Stimulated activated CD8-positive, alpha-beta memory T cell treated with anti-CD3 and anti-CD28 coated beads, Interleukin-4, amount 100 ng/mL, for 48 hours (primary cell): ENCODE measurements at regions not wholly inside any gene's neighbourhood (a gene's known extent, or its start where the extent isn't known, plus 50 kb on each side); places are given as distances from the start of the nearest gene placed in this dataset.
A peak's percentile ranks its signal among the peaks of the same experiment; 100 is the strongest.

Experiments
- DNase-seq: peaks from one replicate; pipeline ENCODE4 v3.0.0-alpha.2; 2020

DNA sequence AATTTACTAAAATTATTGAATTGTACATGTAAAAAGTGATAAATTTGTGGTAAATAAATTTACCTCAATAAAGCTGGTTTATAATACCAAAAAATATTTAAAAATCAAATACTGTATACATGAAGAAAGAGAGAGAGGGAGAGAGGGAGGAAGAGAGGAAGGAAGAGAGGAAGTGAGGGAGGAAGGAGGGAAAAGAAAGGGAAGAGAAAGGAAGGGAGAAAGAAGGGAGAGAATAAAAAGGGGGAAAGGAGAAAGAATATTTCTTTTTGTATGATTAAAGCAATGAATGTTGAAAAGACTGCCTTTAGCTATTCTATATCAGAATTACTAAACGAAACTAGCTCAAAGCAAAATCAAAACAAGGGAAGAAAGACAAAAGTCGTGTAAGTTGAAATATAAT lies 150.0 kb downstream of the LRIG2 start:
- no peak for DNase-seq

DNA sequence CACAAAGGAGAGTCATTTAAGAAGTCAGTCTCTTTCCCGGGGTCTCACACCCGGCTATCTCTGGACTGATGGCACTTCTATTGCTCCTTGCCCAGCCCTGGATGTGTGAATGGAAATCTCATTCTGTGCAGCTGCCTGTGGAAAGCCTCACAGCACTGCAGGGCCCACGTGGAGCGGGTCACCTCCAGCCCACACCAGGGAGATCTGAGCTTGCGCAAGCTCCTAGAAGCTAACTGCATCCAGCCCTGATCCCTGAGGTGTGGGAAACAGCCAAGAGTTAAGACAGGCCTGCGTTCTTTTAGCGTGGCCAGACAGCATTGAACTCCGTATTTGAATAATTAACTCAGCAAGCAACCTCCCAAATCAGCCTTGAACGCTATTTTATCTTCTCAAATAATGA lies 150.5 kb downstream of the LRIG2 start:
- no peak for DNase-seq

DNA sequence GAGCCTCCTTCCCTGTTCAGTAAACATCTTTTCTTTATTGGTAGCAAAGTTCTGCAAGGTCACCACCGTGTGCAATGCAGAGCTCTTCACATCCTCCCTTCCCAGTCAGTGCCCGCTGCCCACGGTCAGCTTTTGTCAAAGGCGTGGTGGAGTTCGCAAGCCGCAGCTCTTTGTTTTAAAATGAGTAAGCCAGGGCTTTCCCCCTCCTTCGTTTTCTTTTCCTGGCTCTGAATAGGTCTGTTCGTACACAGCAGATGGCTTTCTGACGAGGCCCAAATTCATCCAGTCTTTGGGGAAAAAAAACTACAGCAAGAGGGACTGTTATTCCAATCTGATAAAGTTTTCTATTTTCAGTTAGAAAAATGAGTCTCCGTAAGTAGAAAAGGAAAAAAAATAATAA lies 153.2 kb downstream of the LRIG2 start:
- DNase-seq: peak; percentile 30

DNA sequence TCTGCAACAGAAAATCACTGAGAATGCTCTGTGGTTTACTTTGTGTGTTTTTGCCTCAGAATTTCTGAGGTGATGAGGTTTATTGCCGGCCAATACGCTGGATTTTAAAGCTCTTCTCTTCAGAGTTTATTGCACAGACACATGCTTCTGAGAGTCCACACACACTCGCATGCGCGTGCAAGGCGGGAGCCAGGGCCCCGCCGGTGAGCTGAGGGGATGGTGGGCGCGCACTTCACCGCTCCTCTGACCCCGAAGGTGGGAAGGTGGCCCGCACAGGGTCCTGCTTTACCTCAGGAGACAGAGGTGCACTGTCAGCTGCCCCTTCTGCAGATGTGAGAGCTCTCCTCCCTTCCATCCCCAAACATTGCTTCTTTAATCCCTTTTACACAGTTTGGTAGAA lies 158.4 kb upstream of the MAGI3 start:
- DNase-seq: no peak

DNA sequence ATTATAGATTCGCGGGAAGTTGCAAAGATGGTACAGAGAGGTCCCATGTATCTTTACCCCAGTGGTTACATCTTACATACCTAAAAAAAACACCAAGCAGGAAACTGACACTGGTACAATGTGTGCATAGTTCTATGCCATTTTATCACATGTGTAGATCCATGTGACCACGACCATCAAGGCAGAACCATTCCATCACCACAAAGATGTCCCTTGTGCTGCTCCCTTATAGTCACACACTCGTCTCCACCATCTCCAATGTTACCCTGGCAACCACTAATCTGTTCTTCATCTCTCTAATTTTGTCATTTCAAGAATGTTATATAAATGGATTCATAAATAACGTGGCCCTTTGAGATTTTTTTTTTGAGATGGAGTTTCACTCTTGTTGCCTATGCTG lies 156.9 kb upstream of the MAGI3 start:
- DNase-seq: no peak

DNA sequence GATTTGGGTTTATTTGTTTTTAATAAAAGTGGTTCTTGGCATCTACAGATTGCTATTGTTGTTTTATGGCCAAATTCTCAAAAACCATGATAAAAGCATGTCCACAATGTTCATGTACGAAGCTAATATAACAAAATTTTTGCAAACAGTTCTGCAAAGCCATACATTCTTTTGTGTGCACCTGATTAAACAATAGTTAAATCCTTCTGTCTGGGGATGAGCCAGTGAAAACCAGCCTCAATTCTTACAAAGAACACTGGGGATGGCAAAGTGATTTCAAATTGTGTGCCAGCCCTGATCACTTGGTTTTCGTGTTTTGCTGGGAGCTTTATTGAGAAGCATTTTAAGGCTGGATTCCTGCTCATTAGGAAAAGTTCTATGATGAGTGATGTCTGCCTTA lies 149.1 kb upstream of the MAGI3 start:
- no peak for DNase-seq

DNA sequence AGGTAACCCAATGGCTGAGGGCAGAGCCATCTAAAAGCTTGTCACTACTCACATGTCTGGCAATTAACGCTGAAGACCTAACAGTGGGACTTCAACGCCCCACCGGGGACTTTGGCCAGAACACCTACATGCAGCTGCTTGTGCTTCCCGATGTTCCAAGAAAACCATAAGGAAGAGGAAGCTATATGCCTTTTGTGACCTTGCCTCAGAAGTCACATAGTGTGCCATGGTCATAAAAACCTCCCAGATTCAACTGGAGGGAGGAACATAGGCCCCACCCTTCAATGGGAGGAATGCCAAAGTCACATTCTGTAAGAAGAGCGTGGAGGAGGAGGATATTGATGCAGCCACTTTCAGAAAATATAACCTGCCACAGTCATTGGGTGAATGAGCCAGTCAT lies 147.8 kb upstream of the MAGI3 start:
- no peak for DNase-seq

DNA sequence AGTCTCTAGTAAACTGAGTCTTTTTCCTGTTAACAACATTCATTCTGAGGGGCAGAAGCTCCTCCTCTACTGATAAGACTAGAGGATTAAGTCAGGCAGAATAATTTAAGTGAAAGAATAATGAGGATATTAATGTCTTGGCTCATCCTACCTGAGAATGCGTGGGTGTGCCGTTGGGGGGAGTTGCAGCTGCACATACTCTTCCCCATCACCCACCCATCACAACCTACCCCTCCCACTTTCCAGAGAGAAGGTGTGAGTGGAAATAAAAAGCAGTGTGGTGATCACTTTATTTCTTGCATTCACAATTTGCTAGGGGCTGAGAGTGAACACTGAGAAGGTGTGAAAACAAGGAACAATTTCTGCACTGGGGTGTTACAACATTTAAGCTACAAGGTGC lies 146.8 kb upstream of the MAGI3 start:
- DNase-seq: no peak

DNA sequence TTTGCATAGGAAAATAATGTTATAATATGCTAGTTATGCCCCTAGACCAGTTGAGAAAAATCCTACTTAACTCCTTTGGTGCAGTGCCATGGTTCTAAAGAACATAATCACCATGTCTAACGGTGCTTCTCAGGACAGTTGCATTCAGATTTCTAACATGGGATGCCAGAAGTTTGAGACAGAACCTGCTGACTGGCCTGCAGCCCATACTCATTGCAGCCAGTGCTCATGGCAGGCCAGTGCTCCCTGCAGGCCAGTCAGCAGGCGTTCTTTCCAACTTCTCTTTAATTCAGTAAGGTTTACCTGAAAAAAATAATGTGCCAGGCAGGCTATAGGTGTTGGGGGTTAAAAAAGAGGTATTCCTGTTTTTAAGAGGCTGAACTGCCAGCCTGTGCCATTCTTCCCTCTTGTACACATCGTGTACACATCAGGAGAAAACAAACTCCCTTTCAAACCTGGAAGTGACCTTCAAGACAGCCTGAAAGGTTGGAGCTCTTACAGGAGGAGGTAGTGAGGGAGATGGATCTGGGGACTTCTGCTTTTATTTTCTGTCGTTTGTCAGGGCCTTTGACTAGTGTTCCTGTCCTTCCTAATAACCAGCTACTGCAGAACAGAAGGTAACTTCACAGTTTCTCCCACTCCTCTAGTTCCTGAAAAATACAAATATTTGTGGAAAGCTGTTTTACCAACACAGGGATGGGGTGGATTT lies 146.0 kb upstream of the MAGI3 start:
- DNase-seq: no peak

DNA sequence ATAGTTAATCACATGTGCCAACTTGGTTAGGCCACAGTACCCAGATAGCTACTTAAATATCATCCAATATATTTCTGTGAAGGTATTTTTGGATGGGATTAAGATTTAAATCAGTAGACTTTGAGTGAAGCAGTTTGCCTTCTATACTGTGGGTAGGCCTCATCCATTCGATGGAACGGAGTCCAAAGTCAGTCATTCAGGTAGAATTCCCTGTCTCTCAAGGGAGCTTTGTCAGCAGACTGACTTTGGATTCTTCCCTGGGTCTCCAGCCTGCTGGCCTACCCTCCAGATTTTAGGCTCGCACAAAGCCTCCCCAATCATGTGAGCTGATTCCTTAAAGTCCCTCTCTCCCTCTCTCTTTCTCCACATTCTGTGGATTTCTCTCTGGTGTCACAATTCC lies 145.1 kb upstream of the MAGI3 start:
- DNase-seq: no peak

DNA sequence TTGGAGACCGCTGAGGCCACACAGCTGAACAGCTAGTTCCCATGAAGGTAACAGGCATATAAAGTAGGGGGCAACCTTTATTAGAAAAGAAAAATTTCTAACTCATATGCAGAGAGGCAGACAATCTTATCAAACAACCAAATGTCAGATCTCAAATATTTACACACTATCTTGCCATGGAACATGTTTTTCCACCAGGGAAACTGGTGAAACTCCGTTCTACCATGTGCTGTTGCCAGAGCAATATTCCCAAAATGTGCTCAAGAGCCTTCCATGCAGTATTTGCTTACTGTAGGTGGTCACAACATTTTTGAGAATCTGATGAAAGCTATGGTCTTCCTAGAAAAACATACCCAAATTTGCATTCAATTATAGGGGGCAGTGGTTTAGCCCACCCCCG lies 143.4 kb upstream of the MAGI3 start:
- no peak for DNase-seq

DNA sequence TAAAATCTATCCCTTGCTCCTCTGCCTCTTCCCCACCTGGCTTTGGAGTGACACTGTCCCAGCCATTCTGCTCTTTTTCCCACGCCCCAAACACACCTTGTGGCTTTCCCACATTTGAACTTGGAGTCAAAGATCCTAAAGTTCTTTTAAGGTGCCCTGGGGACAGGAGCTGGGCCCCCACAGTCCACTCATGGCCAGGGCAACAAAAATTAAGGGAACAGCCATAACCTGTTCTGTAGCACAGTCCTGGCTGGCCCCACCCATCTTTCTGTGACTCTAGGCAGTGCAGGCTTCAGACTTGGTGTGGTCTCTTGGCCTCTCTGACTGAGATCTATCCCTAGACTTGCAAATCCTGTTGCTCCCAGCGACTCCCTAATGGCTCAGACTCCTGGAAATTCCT lies 143.0 kb upstream of the MAGI3 start:
- no peak for DNase-seq

DNA sequence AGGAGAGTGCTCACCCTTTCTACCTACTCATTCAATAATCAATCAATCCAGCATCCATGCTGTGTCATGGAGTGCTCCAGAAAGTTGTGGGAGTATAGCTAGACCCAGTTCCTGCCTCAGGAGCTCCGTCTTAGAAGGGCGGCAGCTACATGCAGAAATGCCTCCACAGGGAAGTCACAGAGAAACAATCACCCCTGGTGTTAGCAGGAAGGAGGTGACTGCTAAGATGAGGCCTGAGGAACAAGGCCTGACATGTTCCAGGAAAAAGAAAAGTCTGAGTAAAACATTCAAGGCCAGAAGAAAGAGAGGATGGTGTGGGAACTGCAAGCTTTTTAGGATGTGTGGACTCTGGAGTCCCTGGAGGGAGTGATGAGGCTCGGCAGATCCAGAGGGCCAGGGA lies 142.5 kb upstream of the MAGI3 start:
- DNase-seq: no peak

DNA sequence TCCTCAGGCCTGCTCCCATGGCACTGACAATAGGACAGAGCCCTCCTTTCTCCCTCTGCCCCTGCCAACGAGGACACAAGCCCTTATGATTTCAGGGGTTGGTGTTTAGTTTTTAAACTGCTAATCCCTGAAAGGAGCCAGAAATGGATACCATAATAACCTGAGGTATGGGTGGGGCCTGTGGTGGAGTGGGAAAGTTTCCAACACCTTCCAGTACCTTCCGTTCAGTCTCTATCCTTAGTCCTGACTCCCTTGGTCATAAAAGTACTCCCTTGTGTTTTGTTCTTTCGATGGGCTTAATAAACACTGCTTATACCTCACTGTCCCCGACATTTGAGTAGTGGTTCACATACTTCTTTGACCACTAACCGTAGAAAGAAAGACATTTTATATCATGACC lies 141.8 kb upstream of the MAGI3 start:
- DNase-seq: no peak

DNA sequence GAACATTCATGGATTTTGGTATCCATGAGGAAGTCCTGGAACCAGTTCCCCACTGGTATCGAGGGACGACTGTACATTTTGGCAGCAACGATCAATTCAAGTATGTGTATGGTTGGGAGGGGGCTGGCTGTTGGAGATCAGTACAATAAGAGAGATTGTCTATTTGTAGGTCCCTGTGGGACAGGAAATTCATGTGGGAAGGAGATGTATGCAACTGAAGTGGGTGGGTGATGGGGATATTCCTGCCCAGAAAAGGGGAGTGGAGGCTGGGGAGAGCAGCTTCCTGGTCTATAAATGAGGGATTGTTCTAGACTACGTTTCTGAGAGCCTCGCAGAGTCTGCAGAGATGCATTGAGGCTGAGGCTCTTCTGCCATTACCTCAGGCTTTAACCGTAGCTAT lies 140.2 kb upstream of the MAGI3 start:
- no peak for DNase-seq

DNA sequence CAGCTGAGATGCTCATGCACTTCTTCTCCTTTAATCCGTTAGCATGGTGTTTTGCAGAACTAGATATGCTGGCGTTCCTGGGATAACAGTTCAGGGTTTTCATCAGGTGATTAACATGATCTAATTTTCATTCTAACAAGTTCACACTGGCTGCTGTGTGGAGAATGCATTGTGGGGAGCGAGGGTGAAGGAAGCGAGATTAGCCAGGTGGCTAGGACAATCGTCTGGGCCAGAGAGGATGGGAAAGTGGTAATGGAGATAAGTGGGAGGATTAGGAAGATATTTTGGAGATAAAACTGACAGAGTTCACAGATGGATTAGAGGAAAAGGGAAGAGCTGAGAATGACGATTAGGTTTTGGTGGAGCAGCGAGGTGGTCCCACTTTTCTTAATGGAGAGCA lies 138.1 kb upstream of the MAGI3 start:
- DNase-seq: no peak

DNA sequence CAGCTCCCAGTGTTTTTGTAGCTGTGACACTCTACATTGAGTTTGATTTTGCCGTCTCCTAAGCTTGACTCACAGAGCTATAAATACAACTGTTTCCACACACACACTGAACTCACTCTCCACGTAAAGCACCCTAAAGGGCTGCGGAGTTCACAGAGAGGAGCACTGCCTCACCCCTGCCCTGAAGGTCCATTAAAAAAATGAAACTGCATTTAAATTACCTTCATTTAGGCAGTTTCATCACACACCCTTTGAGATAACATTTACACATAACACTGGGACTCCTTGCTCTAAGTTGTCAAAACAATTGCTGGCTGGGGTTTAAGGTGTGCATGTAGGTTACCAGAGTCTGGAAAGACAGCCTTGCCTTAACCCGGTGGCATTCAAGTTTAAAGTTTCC lies 137.1 kb upstream of the MAGI3 start:
- DNase-seq: no peak

DNA sequence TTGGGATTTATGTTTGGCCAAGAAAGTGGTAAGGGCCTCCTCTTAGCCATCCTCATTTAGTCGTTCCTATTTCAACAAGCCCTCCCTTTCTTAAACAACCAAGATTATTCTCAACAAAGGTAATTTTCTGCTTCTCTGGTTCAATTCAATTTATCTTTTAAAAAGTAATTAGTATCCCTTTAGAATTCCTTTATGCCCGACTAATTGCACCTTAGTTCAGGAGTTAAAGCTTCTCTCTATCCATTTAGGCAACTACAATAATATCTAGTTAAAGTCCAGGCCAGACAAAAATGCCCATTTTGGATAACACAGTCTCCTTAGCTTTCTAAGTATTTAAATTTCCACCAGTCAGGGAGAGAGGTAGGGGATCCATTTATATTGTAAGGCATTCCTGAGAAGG lies 136.7 kb upstream of the MAGI3 start:
- DNase-seq: no peak

DNA sequence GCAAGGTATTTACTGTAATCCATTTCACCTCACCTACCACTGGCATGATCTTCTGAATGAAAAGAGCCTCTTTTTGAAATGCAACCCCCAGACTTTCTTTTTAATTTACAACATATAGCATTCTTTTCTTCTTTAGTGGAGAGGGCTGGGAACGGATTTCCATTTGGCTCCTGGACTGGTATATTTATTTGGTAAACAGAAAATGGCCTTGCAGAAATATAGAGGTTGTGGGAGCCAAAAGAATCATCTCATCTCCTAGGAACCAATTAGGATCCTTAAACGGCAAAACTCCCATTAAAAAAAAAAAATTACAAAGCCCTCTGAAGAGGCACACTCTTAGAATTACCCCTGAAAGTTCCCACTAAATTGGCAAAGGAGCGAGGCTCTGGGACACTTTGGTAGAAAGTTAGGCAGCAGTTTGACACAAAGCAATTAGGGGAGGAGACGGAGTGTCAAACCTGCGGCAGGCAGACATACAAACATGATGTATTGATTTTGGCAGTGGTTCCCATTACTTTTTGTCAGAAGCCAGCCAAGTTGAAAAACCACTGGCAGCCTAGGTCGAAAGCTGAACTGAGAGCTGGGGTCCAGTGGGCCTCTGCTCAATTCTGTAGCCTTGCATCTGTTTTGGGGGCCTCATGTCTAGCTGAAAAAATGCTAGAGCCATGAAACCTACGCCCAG lies 135.1 kb upstream of the MAGI3 start:
- DNase-seq: no peak

DNA sequence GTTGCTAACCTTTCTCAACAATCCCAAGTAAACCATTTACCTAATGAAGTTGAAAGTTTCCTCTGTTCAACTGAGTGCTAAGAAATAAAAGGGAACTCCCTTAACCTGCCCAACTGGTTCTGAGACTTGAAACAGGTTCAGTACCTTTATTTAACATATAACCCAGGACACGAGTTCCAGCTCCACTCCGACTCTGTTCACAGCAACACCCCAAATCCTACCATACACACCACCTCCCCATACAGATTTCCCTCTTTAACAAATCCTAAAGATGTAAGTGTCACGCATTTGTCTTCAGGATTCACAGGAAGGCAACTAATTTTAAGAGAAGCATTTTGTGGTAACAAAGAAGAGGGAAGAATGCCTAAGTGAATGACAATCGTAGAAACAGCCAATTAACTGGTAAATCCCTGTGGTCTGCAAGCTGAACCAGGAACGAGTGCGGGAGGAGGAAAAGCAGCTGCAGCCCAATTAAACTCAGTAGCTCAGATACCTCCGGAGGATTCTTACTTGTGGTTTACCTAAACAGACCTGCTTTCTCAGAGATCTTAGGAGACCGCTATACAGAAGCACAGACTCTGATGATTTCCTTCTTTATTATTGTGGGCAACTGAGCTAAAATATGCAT lies 134.5 kb upstream of the MAGI3 start:
- DNase-seq: no peak

DNA sequence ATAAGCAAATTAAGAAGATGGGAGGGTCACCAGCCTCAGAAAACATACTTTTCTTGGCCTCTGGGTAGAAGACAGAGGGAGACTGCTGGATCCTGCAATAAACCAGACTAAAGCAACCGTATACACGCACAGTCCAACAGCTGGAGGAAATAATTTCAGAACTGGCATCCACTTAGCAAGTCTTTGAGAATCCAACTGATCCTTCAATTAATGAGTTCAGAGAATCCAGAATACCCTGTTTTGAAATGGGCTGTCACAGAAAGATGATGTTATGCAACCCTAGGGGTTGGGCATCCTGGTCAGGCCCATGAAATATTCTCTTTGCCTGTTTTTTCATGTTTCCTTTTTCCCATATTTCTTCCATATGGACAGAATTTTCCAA lies 134.0 kb upstream of the MAGI3 start:
- DNase-seq: no peak

DNA sequence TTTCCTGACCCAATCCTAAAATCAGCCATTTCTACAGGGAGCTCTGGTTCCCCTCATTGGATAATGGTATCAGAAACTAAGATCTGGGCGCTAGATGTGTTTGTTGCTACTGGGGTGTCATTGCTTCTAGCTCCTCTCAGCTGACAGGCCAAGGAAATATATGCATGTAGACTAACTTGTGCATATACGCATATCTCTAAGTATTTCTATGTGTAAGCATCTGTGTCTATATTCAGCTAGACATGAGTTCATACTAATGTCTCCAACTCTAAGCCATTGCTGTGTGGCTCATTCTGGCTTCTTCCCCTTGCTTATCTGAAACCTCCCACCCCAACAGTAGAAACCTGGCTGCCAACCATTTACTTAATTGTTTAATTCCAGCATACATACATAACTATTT lies 130.3 kb upstream of the MAGI3 start:
- DNase-seq: no peak

DNA sequence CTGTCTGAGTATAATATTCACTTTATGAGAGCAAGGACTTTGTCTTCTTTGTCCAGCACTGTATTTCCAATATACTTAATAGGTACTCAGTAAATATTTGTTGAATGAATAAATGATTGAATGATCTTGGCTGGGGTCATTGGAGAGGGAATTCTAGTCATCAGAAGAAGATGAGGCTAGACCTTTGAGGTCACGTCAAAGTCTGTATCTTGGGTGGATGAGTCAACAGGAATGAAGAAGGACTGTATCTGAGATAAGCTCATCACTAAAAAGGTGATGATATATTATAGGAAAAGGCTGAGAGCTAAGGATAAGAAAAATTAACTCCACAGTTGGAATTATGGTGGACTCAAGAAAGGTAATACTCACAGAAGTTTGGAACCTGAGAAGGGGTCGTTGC lies 125.1 kb upstream of the MAGI3 start:
- DNase-seq: no peak

DNA sequence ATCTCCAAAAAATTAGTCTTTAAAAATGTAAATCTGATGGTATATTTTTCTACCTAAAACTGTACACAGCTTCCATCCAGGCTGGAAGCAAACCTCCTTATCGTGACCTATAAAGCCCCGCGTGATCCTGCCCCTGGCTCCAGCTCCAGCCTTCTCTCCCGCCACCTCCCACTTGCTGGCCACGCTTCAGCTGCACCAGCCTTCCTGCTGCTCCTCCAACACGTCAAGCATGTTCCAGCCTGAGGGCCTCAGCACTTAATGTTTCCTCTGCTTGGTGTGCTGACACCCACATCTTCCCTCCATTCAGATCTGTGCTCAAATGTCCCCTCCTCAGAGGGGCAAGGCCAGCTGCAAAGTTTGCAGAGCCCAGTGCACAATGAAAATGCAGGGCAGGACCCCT lies 123.5 kb upstream of the MAGI3 start:
- DNase-seq: no peak
